Renal cortical epithelial cell (primary cell): ENCODE measurements at regions not wholly inside any gene's neighbourhood (a gene's known extent, or its start where the extent isn't known, plus 50 kb on each side); places are given as distances from the start of the nearest gene placed in this dataset.

Experiments used
- DNase-seq: peaks from one replicate; pipeline ENCODE4 v3.0.0-alpha.2; 2011; ENCODE audit warnings: low read depth

DNA sequence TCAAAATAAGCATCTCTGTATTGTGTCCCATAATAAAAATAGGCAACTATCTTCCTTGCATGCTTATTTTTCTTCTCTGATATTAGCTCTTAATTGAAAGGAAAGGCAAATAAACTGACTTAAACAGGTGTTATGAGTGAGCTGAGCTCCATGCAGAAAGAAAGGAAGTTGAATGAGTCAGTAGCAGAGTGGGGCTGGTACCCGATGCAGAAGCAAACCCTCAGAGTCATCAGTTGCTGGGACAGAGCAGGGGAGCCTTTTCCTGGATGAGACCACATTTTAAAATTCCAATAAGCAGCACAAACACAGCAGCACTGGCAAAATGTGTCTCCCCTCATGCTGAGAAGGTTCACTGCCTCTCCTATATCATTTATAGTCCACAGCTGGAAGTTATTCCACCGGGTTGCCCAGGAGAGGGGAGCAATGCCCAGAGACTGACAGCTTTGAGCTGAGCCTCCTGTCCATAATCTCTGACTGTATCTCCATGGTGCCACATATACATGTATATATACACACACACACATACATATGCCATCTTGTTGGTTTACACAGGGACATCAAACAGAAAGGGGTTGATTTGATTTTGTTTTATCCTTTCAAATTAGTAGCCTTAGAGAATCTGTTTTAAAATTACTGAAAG lies 274.3 kb upstream of the PPARGC1A start:
- peak; percentile 37 for DNase-seq

DNA sequence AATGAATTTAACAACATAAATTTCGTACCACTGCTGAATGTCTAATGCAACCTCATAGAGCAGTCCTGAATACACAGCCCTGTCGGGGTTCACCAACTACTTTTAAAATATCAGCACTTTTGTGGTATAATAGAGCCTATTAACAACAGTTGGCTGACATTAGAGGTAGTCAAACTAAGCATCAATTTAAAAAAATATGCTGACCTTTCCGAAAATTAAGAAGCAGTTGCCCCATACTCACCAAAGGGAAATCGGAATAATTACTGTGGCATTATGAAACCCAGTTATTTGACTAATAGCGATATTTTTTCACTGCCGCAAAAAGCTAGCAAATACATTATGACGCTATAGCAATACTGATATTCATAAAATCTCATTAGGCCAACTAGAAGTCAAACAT lies 273.5 kb upstream of the PPARGC1A start:
- DNase-seq: no peak

DNA sequence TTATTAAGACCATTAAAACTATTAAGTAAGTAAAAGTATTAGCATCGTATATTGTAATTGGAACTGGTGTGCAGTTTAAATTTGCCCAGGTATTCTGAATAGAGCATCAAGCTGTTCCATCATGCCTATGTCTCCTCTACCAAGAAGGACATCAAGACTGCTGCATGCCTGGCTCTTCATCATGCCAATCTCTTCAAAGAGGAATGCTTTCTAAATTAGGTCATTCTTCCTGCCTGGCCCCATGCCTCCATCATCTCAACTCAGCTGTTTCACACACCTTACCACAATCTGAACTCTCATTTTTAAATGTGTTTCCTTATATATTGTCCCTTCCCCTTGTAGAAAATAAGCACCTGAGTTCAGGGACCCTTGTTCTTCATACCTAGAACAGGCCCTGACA lies 270.5 kb upstream of the PPARGC1A start:
- peak; percentile 23 for DNase-seq

DNA sequence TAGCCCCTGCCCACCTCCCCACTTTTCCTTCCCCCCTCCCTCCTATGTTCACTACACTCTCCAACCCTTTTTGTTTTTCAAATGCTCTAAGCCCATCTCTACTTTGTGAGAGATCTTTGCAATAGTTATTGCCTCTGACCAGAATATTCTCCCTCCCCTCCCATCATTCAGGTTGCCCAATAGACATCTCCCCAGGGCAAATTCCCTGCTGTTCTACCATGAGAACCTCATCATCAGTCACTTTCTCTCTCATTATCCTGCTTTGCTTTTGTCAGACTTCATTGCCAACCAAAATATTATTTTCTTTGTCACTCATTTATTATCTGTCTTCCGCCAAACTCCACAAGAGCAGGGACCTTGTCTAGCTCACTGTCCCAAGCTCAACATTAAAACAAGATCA lies 268.2 kb upstream of the PPARGC1A start:
- DNase-seq: no peak

DNA sequence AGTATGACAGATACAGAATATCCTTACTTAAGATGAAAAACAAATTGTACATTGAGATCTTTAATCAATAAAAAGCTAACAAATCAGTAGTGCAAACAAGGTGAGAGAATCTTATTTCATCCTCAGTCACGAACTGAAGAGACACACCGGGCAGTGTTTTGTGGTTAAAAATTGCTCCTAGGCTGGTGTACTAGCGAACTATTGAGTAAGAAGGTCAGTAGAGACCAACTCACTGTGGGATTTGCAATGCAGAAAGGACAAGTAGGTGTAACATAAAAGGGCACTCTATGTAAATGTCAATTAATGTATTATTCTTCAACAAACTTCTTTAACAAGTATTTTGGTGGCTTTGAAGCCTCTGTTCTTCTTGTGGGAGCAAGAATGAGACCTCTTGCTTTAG lies 260.2 kb upstream of the PPARGC1A start:
- peak; percentile 15 for DNase-seq

DNA sequence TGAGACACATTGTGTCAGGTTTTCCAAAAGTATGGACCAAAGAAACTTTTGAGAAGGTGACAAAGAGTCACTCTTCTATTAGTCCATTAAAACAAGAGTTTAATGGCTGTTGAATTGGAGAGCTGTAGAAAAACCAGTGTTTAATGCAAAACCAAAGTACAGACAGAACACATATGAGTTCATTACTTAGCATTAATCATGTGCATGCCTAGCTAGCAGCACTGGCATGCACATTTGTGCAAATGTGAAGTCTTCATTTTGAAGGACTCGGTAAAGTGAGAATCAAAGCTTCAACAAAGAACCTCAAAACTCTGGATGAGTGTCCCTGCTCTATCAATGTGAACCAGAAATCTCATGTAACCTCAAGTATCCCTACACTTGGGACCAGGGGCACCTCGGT lies 256.3 kb upstream of the PPARGC1A start:
- no peak for DNase-seq

DNA sequence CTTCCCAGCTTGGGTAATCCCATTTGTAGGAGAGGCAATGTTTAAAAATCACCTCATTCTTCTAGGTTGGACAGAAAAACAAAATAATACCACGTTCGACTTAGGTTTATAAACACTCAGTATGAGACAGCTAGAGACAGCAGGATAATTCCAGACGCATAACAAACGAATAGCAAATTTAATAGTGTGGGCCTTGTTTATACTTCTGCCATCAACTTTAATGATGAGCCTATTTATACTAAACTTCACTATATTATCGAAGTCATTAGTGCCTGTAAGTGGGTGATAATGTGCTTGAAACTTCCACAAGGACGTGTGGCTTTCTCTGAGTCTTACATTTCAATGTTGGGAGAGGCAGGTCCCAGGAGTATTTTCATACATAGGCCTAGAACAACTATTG lies 255.7 kb upstream of the PPARGC1A start:
- no peak for DNase-seq

DNA sequence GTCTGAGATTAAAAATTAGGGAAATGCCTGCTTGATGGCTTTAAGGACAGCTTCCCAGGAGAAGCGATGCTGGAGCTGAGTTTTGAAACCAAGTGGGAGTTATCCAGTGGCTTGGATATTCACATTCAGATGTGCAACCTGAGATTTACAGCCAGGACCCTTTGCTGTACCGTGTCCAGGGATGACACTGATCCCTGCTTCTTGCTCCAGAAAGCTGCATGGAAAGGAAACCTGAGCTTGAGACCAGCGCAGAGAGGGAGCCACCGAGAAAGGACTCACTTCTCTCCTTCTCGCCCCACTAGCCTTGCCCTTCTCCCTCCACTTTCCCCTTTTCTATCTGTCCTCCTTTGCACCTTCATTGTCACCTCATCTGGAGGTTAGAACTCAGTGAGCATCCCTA lies 254.5 kb upstream of the PPARGC1A start:
- no peak for DNase-seq

DNA sequence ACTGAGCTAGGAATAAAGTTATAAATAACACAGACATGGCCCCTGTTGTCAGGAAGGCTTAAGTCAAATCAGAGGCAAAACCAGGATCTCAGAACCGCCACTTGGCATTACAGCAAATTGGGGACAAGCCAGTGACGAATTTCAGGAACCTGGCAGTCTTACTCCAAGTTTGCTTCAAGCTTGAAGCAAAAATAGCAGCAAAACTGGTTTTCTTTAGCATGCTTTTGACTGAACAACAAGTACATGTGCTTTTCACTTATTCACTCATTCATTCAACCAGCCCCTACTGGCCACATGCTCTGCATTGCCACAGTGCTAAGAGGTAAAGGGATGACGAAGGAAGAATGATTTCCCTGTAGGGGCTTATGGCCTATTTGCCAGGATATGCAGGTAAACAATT lies 253.9 kb upstream of the PPARGC1A start:
- no peak for DNase-seq

DNA sequence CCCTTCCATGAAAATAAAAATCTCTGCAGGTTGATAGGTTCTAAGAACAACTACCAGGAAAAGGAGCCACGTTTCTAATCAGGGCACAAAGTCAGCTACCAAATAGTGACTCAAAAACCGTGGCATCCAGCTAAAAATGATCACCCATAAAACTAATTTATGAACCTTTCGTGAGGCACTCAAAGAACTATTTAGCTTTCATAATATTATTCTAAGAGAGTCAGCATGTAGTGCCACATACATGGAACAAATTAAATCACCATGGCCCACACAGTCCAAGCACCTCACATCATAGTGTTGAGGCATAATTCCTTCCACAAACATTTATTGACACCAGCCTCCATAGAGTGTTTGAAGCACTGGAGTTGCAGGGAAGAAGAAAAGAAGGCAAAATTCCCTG lies 252.0 kb upstream of the PPARGC1A start:
- no peak for DNase-seq

DNA sequence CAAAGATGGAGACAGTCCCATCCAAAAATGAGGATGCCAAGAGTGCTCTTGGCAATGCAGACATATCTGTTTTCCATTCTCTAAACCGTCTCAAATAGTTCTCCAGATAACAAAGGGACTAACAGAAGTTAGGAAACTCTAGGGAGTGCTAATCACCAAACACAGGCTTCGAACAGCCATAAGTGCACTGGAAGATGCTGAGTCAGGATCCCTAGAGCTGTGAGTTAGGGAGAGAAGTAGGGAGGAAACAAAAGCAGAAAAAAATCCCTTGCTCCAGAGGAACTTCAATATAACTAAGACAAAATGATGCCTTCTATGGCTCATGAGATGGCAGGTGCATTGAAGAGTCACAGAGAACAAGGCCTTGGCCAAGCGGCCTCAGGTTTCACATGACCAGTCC lies 251.0 kb upstream of the PPARGC1A start:
- DNase-seq: no peak

DNA sequence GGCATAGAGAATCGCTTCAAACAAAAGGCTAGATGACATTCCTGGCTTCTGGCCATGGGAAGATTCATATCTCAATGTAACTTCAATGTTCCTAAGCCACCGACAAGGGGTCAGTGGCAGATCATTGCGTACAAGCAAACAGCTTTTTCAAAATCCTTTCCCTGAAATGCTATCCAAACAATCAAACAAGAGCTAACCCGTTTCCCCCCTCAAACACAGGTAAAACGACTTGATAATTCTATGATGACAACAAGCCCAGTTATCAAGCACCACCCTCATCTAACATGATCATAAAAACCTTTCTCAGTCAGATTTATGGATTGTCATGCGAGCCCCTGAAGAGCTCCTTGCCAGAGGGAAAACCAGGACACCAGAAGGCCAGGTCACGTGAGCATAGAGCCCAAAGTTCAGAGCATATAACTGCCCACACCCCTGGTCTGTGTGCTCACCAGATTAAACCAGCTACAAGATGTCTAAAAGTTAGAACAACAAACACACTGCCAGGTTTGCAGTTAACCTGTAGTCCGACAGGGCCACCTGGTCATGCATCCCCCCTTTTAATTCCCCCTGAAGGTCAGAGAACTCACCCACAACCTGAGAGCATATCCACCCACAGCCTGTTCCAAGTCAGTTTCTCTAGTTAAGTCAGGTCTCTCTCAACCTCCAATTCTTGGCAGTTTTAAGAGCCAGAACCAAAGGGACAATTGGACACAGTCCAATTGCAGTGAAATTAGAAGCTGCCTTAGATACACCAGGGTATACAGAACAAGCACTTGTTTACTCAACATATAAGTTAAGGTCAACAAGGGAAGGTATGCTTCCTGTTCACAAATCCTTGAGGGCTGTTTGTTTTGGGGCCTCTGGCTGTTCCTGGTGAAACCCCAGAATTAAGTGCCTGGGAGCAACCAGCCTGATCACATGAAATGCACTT lies 248.1 kb upstream of the PPARGC1A start:
- peak; percentile 81 for DNase-seq

DNA sequence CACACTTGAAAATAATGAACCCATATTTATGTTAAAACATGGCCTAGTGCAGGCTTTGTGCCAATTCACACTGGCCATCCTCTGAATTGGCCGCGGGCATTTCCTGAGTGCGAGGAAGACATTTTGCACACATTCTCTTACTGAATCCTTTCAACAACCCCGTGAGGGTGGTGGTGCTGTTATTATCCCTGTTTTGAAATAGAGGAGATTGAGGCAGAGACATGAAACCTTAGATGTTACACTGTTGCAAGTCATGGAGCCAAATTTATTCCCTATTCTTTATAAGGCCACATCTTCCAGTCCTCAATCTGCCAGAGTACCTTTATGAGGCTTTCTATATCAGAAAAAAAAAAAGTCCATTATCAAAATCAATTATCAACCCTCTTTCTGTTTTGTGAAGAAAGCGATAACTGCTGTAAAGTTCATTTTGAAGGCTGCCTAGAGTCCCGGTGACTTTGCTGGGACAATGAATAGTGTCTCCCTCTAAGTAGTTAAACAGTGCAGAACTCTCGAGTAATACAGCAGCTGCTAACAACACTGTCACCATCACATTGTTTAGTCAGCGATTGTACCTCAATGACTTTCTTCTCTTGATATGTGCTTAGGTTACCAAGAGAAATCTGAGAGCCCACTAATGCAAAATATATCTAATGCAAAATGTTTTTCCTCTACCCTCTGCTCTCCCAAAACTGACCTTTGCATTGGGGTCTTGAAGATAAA lies 242.3 kb upstream of the PPARGC1A start:
- peak; percentile 34 for DNase-seq

DNA sequence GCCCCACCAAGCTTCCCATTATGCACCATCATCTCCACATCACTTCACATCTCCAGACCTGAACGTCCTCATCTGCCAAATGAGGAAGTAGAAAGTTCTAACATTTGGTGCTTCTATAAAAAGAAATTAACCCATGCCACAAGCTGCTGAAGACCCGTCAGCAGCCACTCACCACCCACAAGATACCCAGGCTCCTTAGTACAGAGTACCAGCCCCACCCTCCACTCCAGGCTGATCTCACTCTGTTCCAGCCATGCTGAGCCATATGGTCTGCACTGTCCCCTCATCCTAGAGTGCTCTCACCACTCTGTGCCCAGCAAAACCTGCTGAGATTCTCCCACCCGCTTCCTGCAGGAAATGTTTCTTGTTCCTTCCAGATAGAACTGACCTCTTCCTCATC lies 240.8 kb upstream of the PPARGC1A start:
- DNase-seq: no peak

DNA sequence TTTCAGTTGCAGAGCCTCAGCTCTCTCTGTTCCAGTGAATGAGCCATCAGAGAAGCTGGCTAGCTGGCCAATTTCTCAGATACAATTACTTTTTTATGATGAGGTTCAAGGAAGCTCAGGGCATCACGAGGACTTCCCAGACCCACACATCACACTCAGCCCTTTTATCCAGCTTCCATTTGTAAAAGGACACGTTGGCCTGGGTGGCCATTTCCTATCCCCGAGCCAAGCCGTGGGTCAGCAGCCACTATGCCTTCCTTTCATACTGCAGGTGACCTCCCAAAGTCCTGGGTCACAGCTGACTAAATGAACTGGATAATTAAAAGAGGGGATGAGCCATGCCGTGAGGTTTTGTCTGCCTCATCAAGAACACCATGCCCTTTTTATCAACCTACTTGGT lies 236.9 kb upstream of the PPARGC1A start:
- no peak for DNase-seq

DNA sequence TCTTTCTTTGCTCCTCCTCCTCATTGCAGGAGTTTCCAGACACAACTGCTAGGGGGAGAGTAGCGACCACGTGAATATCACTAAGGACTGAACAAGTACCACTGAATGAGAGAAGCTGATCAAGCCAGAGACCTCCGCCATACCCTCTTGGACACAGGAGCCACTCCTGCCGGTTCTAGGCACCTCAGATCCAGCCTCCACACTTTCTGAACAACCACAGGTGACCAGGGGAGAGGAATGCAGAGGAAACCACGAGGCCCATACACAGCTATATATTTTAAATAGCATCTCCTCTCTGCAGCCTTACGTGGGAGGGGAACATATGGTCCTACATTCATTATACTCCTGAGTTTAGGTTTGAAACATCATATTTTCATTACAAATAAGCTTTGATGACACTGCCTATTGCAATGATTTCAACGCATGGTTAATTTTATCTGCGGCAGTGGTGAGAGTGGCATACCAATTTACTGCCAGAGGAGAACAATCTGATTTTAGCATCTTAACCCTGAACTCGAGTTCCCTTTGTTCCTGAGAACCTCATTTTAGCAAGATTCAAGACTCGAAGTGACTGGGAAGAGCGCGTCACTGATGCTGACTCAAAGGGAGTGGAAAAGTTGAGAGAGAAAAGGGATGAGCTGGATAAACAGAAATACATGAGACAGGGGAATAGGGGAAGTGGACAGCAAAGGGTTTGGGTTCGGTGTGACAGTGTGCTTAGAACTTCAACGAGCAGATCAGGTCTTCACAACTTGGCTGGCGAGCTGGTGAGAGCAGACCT lies 231.7 kb upstream of the PPARGC1A start:
- DNase-seq: no peak

DNA sequence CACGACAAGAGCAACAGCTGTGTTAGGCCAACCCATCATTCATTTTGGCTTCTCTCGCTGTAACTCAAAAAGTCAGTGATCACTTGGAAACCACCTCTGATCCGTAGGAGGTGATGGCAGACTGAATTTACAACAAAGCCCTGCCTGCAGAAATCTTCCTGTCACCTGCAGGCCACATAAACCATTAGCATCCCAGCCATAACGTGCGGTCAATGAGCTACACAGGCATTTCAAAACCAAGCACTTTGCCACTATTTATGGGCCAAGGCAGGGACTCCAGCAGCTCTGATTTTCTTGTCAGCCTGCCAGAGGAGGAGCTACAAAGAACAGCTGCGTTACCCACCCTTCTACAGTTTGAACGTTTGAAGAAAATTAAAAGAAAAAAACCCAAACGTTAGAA lies 228.1 kb upstream of the PPARGC1A start:
- no peak for DNase-seq

DNA sequence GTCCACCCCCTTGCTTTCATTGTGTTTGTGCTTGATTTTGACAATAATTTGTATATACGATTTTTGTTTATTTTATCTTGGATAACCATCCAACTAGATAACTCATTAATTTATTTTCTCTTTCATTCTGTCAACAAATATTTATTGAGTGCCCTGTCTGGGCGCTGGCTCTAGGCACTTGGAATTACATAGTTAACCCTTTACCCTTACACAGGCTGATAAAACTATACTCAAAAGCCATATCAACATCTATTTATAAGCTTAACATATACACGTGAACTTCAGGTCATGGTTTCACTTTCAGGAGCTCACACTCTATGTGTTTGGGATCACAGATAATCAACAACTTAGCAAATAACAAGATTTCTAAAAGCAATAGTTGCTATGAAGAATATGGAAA lies 226.3 kb upstream of the PPARGC1A start:
- no peak for DNase-seq

DNA sequence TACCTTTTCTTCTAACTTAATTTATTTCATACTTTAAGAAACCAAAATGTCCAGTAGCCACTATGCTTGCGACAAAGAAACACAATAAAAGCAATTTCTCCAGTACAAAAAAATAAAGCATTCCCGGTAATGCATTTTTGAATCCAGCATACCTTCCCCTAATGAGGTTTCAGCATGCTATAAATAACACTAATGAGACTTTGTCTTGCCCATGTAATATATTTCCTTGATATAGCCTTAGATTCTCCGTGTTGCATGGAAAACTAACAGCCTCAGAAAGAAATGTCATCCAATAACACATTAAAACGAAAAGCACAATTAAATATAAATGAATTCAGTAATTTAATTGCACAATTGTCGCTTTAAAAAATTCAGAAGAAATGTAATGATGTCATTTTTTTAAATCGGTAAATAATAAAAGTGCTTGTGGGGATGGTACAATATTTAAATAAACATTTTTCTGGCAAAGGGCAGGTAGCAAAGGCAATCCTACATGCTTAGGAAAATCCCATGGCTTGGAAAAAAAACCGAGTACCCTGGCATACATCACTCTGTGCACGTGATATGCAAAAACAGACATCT lies 225.2 kb upstream of the PPARGC1A start:
- DNase-seq: no peak

DNA sequence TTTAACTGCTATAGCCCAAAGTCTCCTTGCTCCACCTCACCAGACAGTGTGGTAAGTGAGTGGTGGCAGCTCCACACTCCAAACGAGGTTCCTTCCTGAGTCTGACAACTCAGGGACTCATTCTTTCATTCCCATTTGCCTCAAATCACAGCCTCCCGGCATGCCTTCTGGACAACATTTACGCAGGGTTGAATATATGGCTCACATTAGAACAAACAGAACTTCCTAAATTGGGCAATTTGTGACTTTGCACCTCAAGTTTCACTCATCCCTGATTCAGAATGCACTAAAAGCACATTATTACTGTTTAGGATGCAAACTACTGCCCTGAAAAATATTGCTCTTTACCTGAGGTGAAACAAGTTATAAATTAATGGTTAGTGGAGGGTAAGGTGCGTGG lies 224.6 kb upstream of the PPARGC1A start:
- peak; percentile 39 for DNase-seq

DNA sequence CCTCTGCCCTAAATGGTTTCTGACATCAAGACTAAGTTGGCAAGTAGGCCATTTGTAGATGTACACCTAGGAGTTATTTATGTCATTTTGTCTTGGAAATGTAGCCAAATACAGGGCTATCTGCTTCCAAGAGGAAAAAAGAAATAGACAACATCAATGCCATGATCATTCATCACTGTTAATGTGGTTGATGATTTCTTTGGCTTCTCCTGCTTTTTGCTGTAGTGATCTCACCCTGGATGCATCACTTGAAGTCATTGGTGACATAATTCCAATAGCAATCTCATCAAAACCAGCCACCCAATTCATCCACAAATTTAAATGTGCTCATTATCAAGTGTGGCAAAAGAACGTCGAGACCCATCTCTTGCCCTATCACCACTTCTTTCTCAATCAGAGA lies 222.6 kb upstream of the PPARGC1A start:
- no peak for DNase-seq

DNA sequence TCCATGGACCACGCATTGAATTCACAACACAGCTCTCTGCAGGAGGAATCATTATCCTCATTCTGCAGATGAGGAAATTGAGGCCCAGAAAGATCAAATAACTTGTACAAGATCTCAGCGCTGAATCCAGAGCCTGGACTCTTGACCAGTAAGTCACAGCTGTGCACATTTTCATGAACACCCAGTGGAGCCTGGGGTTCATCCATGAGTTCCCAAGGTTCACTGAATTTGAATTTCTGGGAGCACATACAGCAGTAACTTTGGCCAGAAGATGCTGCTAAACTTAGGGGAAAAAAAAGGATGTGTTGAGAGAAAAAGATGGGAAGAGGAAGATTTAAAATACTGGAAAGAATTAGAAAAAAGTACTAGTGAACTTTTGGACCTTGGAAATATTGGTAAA lies 218.7 kb upstream of the PPARGC1A start:
- no peak for DNase-seq
